ENCODE measurements at regions not wholly inside any gene's neighbourhood (a gene's known extent, or its start where the extent isn't known, plus 50 kb on each side); places are given as distances from the start of the nearest gene placed in this dataset.

GRCh38 chr13:21852043-21852442 lies 181.2 kb downstream of the FGF9 start:
- DNase-seq = no peak
- Histone ChIP-seq H3K27me3 (no peaks in the 10 kb centered on the region), H3K4me1 (no peaks in the 10 kb centered on the region), H3K9me3 (no peaks in the 10 kb centered on the region), H3K27ac (no peak overlapping the region), H3K4me3 (no peak overlapping the region), H3K36me3 (no peaks in the 10 kb centered on the region)
- TF ChIP-seq POLR2A (IDR thresholded peaks at IDR 0.05) (no peak), CTCF (IDR thresholded peaks at IDR 0.05) (no peak)

GRCh38 chr13:21853779-21854178 lies 182.9 kb downstream of the FGF9 start:
- TF ChIP-seq POLR2A (IDR thresholded peaks at IDR 0.05) (no peak), CTCF (IDR thresholded peaks at IDR 0.05) (no peak)
- Histone ChIP-seq H3K27ac (no peak overlapping the region), H3K4me3 (no peak overlapping the region), H3K27me3 (no peaks in the 10 kb centered on the region), H3K36me3 (no peaks in the 10 kb centered on the region), H3K4me1 (no peaks in the 10 kb centered on the region), H3K9me3 (no peaks in the 10 kb centered on the region)
- no peak for DNase-seq

GRCh38 chr13:21868823-21869222 lies 197.9 kb downstream of the FGF9 start:
- no peak overlapping the region for H3K4me3 ChIP-seq
- no peaks in the 10 kb centered on the region for H3K27me3 ChIP-seq
- DNase-seq = no peak
- TF ChIP-seq POLR2A (IDR thresholded peaks at IDR 0.05) = no peak
- no peak for TF ChIP-seq CTCF (IDR thresholded peaks at IDR 0.05)
- no peaks in the 10 kb centered on the region for H3K4me1 ChIP-seq
- no peaks in the 10 kb centered on the region for H3K36me3 ChIP-seq
- no peaks in the 10 kb centered on the region for H3K9me3 ChIP-seq
- H3K27ac ChIP-seq = no peak overlapping the region

DNA sequence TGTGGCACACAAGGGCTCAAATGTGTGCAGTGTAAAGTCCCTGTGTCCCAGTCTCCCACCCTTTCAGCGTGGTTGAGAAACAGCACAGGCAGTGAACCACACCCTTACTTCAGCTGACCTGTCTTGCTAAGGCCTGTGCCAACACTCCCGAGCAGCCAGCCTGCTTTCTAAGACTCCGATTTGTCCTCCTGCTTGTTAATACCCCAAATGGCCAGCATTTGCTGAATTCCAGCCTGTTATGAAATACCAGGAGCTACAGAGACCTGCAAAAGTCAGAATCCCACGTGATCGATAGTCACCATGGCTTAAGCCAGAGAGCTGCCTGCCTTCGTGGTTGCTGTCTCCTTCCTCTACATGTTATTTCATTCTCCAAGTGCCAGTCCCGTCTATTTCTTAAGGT lies 200.5 kb downstream of the FGF9 start:
- Histone ChIP-seq H3K4me3 (no peak overlapping the region), H3K27me3 (no peaks in the 10 kb centered on the region), H3K36me3 (no peaks in the 10 kb centered on the region), H3K4me1 (no peaks in the 10 kb centered on the region), H3K9me3 (no peaks in the 10 kb centered on the region), H3K27ac (peak overlapping the region in 1 of 4 donors; percentile 5)
- TF ChIP-seq CTCF (IDR thresholded peaks at IDR 0.05) (no peak), POLR2A (IDR thresholded peaks at IDR 0.05) (no peak)
- no peak for DNase-seq

DNA sequence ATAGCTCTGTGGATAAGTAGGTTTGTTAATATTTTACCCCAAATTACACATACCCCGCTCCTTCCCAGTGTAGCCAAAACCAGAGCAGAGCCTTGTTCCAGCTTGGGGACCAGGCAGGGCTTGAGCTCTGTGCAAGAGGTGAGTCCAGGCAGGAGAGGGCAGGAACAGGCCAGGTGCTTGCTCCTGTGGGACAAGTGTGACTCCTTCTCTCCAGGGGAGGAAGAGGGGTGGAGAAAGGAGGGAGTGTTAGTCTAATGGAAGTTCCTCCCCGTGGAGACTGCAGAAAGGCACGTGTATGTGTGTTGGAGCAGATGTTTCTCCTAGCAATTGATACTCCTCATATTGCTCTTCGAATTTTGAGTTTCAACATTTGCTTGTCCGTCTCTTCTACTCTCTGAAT lies 201.0 kb downstream of the FGF9 start:
- DNase-seq = no peak
- Histone ChIP-seq H3K4me1 (no peaks in the 10 kb centered on the region), H3K27me3 (no peaks in the 10 kb centered on the region), H3K4me3 (no peak overlapping the region), H3K27ac (no peak overlapping the region), H3K36me3 (no peaks in the 10 kb centered on the region), H3K9me3 (no peaks in the 10 kb centered on the region)
- TF ChIP-seq POLR2A (IDR thresholded peaks at IDR 0.05) = no peak
- TF ChIP-seq CTCF (IDR thresholded peaks at IDR 0.05) = no peak

DNA sequence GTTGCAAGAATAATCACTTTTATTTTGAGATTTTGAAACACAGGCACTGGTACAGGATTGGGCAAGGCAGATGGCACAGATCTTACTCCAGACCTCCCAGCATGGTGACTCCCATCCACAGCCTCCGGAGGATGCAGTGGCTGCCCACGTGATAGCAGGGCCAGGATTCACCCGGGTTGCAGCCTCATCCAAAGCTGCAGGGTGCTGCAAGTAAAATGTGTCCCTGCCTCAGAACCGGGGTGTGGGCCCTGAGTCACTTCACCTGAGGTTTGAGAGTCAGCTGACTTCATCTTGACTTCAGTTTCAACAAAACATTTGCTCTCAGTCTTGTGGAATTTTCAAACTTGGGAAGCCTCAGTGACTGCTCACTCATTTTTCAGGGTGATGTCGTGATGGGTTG lies 201.9 kb downstream of the FGF9 start:
- H3K27ac ChIP-seq = no peak overlapping the region
- no peak for DNase-seq
- H3K9me3 ChIP-seq = no peaks in the 10 kb centered on the region
- TF ChIP-seq POLR2A (IDR thresholded peaks at IDR 0.05) (no peak), CTCF (IDR thresholded peaks at IDR 0.05) (no peak)
- no peaks in the 10 kb centered on the region for H3K27me3 ChIP-seq
- no peaks in the 10 kb centered on the region for H3K4me1 ChIP-seq
- H3K36me3 ChIP-seq = no peaks in the 10 kb centered on the region
- H3K4me3 ChIP-seq = no peak overlapping the region
